ENCODE measurements at regions not wholly inside any gene's neighbourhood (a gene's known extent, or its start where the extent isn't known, plus 50 kb on each side); places are given as distances from the start of the nearest gene placed in this dataset.
"Not testable (repeated sequence)": the region's sequence is repeated elsewhere in the genome, so short reads cannot be mapped to it uniquely, and the experiment has no call there.

- DNase-seq (ENCODE audit: low spot score): not testable (repeated sequence)
Measured at GRCh38 chr11:29056487-29056886, 948.3 kb downstream of the METTL15 start.

GRCh38 chr11:29051935-29052334, 943.7 kb downstream of the METTL15 start:
- no peak for DNase-seq (ENCODE audit: low spot score)

GRCh38 chr11:29050962-29051361, 942.8 kb downstream of the METTL15 start:
- DNase-seq (ENCODE audit: low spot score): not testable (repeated sequence)

- DNase-seq (ENCODE audit: low spot score): no peak
Measured at GRCh38 chr11:29040489-29040888, 932.3 kb downstream of the METTL15 start.

GRCh38 chr11:29032384-29033149, 924.4 kb downstream of the METTL15 start:
- DNase-seq (ENCODE audit: low spot score): no peak

- DNase-seq (ENCODE audit: low spot score): no peak
Measured at GRCh38 chr11:29029452-29029851, 921.3 kb downstream of the METTL15 start.

GRCh38 chr11:29027436-29027835, 919.2 kb downstream of the METTL15 start:
- no peak for DNase-seq (ENCODE audit: low spot score)

GRCh38 chr11:29026286-29026685, 918.1 kb downstream of the METTL15 start:
- DNase-seq (ENCODE audit: low spot score): no peak

- DNase-seq (ENCODE audit: low spot score): no peak
Measured at GRCh38 chr11:29025001-29025400, 916.8 kb downstream of the METTL15 start.

- DNase-seq (ENCODE audit: low spot score): no peak
Measured at GRCh38 chr11:29024386-29024785, 916.2 kb downstream of the METTL15 start.

- no peak for DNase-seq (ENCODE audit: low spot score)
Measured at GRCh38 chr11:29023761-29024160, 915.6 kb downstream of the METTL15 start.

- no peak for DNase-seq (ENCODE audit: low spot score)
Measured at GRCh38 chr11:29022676-29023075, 914.5 kb downstream of the METTL15 start.

GRCh38 chr11:29019960-29020683, 911.9 kb downstream of the METTL15 start:
- no peak for DNase-seq (ENCODE audit: low spot score)

- no peak for DNase-seq (ENCODE audit: low spot score)
Measured at GRCh38 chr11:29018631-29019030, 910.4 kb downstream of the METTL15 start.

- no peak for DNase-seq (ENCODE audit: low spot score)
Measured at GRCh38 chr11:29017941-29018340, 909.8 kb downstream of the METTL15 start.

- DNase-seq (ENCODE audit: low spot score): no peak
Measured at GRCh38 chr11:29012507-29012906, 904.3 kb downstream of the METTL15 start.

- no peak for DNase-seq (ENCODE audit: low spot score)
Measured at GRCh38 chr11:29009426-29009825, 901.2 kb downstream of the METTL15 start.

- DNase-seq (ENCODE audit: low spot score): no peak
Measured at GRCh38 chr11:29008481-29008880, 900.3 kb downstream of the METTL15 start.

GRCh38 chr11:29006668-29007067, 898.5 kb downstream of the METTL15 start:
- no peak for DNase-seq (ENCODE audit: low spot score)

- no peak for DNase-seq (ENCODE audit: low spot score)
Measured at GRCh38 chr11:29005401-29005980, 897.3 kb downstream of the METTL15 start.

GRCh38 chr11:29002816-29003215, 894.6 kb downstream of the METTL15 start:
- no peak for DNase-seq (ENCODE audit: low spot score)

GRCh38 chr11:28999620-29000019, 891.4 kb downstream of the METTL15 start:
- no peak for DNase-seq (ENCODE audit: low spot score)

GRCh38 chr11:28992996-28993395, 884.8 kb downstream of the METTL15 start:
- DNase-seq (ENCODE audit: low spot score): no peak

Data from Ammon's horn (tissue), 1 donor.